ENCODE measurements at regions not wholly inside any gene's neighbourhood (a gene's known extent, or its start where the extent isn't known, plus 50 kb on each side); places are given as distances from the start of the nearest gene placed in this dataset.

DNA sequence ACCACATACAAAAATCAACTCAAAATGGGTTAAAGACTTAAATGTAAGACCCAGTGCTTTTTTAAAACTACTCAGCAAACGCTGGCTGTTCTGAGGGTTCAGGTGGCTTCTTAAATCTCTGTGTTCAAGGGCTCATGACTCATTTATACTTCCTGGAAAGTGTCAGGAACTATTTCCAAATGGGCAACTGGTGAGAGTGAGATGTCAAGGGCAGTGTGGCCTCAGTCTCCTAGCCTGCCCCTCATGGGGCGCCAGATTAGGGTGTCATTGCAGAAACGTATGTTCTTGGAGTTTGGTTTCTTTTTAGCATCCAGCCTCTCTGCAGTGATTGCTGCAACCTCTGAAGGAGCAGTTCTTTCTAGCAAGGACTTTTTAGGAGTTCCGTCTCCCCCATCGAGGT is 485.4 kb downstream of the TNS1 start:
- no peak for DNase-seq

DNA sequence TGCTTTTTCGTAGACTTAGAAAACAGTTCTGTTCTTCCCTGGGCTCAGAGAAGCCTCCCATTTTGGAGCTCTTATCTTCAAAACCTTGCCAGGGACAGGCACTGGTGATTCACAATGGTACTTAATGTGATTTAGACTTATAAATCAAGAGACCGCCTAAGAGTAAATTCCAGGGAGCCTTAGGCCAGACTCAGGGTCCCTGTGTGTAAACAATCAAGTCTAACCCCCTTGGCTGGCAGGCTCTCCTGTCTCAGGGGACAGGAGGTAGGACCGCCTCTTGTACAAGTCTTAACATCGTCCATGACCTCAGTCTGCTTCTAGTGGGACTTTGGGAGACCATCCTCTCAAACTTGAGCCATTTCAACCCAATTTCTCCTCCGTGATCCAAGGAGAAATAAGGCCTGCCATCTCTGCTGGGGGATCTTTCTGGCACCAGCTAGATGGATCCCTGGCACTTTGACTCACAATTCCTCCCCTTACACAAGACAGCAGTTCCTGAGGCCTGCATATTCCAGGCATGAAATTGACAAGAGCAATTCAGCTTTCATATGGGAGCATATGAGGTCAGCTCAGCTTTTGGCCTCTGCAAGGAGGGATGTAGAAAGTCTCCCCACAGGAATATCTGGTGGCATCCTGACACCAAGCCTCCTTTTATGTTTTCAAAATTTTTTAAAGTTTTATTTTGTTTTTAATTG is 487.0 kb downstream of the TNS1 start:
- no peak for DNase-seq

DNA sequence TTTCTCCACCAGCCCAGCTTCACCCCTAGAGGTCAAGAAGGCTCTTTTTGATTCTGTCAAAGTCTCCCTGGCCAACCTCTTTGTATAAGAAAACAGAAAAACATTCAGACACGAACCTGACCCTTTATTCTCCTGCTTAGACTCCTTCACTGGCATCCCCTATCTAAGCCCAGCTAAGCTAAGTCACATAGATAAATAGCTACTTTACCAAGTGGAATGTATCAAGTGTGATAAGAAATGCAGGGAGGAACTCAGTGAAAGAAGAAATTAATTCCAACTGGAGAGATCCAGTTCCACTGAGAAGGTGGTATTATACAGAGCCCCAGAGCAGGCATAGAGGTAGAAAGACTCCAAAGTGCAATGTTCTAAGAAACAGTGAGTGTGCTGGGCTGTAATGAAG is 489.5 kb downstream of the TNS1 start:
- no peak for DNase-seq

DNA sequence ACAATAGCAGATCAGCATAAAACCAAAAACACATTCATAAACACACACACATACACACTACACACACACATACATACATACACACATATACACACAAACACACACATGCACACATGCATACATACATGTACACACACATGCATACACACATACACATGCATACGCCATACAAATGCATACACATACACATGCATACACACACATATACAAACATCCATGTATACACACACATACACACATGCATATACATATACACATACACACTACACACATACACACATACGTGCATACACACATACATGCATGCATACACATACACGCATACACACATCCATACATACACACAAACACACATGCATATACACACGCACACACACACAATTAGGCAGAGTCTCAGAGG is 490.1 kb downstream of the TNS1 start:
- no peak for DNase-seq

DNA sequence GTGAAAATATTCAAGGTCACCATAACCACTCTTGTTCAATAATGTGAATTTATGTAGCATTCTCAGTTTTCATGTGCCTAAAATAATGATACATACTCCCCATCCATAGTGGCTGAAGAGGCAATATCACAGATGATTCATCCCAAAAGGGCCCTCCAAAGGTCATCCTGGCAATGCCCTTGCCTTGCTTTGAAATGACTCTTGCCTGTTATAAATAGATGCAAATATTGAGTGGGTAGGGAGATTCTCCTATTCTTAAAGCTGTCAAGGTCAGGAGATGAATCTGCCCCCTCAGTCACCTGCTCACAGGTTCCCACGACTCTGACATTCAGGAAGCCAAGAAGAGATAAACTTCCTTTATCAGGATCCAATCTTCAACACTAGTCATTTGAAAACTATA is 490.5 kb downstream of the TNS1 start:
- DNase-seq, result no peak

DNA sequence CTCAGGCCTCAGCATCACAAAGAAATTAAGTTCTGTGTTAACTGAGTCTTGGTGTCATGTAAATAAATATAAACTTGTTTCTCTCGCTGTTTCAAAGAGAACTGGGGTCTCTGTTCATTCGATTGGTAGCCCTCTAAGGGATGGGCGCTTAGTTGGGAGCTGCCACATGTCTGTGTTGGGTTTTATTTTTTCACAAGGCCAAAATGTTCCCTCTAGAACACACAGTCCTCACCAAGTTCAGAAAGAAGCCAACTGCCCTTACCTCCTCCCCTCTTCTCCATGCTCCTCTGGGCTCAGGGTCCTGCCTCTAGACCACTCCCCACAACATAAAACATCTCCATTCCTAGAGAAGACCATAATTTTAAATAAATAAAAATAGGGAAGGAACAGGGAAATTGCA is 490.9 kb downstream of the TNS1 start:
- no peak for DNase-seq

DNA sequence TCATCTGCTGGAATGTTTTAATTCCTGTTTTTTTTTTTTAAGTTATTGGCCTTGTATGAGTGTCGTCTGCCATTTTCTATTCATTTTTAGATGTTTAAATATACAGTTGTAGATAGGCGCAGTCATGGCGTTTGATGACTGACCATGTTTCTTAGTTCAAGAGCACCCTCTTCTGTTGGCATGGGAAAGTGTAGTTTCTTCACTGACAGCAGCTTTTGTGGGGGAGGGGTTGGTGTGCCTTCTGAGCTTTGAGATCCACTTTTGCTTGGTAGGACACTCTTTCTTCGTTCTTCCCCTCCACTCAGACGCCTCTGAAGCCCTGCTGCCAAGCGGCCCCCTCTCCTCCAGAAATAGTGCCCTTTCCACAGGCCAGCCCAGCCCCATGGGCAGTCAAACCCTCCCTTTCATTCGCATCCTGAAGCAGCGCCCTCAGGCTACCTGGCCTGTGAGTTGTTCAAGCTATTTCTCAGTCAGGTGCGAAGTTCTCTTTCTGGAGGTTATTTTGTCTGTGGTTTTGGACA is 492.0 kb downstream of the TNS1 start:
- DNase-seq, result peak; percentile 92

DNA sequence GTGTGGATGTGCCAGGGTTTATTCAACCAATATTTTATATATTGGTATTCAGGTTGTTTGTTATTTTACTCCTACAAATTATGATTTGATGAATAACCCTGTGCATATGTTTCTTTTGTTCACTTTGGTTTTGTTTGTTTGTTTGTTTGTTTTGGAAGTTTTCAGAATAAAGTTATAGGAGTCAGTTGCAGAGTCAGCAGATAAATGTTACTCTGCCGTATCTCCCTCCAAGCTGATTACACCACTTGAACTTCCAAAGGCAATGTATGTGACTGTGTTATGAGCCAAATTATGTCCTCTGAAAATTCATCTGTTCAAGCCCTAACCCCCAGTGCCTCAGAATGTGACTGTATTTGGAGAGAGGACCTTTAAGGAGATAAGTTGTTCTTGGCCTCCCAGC is 497.5 kb downstream of the TNS1 start:
- DNase-seq, result no peak

DNA sequence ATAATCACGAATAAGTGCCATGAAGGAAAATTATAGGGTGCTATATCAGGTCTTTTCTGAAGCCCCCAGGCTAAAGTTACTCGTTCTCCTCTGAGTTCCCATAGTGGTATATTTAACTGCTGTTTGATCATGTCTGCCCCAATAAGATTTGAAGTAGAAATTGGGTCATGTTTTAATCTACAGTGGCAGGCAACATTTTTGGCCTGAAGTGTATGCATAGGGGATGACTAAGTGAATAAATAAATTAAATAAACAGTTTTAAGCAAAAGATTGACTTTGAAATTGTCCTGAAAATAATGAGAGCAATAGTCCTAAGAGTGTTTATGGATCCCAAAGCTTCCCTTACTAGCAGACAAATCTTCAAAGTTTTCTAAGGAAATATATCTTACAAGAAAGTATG is 500.9 kb downstream of the TNS1 start:
- no peak for DNase-seq

DNA sequence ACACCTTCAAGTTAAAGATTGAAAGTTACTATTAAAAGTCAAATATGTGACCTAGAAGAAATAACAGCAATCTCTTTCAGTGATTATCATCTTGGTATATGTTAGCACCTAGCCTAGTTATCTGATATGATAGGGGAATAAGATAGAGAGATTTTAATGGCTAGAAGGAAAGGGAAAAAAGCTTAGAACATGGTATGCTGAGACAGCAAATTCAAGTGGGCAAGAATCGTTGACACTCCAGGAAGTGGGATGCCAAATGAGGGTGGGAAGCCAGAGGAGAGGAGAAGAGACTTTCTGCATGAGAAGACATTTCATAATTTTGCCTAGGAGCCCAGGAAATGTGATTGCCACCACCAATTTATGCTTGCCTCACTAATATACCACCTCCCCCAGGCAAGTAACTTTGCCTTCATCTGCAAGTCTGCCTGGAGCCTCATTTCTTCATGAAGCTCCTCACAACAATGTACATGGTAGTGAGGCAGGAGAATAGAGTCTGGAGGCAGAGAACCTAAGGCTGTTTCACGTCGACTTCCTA is 504.9 kb downstream of the TNS1 start:
- no peak for DNase-seq

DNA sequence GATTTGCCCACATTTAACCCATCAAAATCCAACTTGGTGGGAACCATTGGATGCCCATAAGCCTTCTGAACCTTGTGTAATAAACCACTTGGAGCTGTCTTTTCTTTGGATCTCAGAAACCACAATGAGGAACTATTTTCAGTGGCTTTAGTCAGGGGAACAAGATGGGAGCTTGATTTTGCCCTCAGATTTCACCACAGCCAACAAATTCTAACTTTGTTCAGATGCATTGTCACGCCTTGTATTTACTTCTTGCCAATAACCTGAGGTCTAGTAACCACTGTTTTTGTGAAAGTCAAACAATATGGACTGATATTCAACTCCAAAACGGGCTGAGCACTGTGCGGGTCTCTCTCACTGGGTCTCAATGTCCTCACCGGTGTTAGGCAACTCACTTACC is 508.2 kb downstream of the TNS1 start:
- DNase-seq, result peak; percentile 28

DNA sequence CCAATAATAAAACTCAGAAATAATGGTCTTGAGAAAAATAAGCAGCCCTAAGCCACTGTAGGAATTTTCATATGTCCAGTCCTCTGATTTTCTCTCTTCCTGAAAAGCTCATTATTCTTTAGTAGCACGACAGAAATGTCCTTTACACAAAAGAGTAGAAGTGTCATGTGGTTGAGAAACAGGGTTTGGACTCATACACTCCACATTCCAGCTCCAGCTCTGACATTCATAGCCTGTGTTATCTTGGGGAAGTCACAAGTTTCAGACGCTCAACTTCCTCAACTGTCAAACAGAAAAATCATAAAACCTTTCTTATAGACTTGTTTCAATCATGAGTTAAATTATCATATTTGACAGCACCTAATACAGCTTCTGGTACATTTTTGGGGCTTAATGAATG is 511.5 kb downstream of the TNS1 start:
- peak; percentile 18 for DNase-seq

DNA sequence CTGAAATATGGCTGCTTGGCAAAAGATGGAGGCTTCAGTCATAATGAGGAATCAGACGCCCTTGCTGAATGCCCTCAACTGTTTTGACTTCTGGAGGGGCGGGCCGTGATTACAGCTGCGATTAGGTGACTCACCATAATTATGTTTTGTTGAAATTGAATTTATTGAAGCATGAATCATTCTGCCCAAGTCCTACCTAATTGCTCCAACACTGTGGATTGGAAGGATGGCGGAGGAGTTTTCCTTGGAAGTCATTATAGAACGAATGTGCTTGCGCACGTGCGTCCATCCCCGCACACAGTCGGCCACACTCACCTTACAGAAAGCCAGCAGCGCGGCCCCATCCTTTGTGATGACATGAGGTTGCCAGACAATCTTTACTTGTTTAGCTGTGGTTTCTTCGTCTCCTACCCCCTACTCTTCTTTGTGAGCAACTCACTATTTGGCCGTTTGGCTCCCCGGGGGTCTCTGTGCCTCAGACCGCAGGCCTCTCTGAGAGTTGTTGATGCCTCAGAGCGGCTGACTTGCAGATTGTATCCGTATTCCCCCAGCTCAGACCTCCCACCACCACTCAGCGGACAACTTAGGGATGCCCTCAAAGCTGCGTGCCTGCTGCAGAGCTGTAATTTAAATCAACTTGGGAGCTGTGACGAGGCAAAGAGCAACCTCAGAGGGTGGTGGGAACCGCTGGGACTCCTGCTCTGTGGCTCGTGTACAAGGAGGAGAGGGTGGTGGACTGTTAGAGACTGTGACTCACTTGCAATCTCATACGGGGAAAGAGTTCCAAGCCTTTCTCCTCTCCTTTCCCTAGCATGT is 513.4 kb downstream of the TNS1 start:
- no peak for DNase-seq

DNA sequence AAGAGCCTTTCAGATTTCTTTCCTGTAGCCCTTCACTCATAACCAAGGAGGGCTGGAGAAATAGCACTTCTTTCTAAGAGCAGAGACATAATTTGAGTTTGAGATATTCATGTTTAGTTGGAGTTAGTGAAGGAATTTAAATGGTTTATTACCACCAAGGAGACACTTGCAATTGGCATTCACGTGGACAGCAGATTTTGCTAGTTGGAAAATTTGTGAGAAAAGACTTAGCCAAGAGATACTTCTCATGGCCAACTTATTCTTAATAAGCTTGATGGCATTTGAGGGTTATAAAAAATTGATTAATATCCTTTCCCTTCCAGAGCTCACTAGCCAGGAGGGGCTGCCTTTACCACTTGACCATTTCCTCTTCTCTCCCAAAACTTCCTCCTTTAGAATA is 518.7 kb downstream of the TNS1 start:
- DNase-seq, result no peak

DNA sequence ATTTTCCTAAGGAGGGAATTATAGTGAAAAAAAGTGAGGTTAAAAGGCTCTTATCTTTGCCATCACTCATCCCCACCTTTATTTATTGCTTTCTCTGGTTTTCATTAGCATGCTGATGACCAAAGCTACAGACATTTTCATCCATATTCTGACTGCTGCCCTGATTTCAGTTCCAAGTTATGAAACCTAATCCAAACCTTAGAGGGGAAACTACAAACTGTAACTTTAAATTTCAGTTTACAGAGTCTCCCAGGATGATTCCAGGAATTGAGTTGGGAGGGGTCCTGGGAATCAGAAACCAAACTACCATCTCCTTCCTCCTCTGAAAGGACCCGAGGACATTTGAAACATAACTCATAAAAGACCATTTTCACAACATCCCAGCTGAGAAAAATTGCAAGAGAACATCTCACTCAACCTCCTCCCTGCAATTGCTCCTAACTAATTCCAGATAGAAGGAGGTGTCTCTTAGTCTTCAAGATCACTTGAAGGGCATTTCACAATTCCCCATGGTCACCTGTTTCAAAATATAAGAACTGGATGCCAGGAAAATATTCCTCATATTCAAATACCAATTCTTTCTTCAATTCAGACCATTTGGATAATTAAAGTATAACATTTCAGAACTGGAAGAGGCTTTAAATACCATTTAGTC is 520.6 kb downstream of the TNS1 start:
- DNase-seq, result no peak

DNA sequence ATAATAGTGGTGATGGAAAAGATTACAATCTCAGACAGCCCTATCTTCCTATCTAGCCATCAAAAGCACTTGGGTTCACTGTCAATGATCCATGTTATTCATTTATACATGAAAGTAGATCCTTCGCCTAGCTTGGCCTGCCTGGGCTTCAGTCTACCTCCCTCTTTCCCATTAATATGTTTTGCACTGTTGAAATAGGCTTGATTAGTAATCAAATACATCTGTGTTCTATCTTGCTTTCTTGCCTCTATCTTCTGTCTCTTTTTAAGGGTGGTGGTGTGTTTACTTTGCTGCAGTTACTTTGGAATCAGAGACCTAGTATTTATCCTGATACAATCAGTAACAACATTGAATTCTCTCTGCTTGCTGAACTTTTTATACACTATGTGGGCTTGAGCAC is 521.2 kb downstream of the TNS1 start:
- DNase-seq, result no peak

DNA sequence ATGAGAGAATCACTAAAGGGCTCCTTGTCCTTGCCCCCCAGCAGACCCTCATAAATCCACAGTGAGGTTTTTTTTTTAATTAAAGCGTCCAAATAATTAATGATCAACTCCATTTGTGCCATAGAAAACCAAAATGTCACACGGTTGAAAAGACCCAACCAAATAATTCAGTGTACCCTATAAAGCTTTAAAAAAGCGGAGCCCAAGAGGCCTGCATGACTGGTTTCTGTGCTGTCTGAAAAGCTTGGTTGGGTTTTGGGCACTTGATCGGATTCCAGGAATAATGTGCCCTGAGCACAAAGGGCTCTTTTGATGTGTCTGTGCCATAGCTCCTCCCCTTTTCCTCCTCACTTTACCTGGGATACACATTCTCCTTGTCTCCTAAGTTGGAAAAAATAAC is 523.2 kb downstream of the TNS1 start:
- no peak for DNase-seq

DNA sequence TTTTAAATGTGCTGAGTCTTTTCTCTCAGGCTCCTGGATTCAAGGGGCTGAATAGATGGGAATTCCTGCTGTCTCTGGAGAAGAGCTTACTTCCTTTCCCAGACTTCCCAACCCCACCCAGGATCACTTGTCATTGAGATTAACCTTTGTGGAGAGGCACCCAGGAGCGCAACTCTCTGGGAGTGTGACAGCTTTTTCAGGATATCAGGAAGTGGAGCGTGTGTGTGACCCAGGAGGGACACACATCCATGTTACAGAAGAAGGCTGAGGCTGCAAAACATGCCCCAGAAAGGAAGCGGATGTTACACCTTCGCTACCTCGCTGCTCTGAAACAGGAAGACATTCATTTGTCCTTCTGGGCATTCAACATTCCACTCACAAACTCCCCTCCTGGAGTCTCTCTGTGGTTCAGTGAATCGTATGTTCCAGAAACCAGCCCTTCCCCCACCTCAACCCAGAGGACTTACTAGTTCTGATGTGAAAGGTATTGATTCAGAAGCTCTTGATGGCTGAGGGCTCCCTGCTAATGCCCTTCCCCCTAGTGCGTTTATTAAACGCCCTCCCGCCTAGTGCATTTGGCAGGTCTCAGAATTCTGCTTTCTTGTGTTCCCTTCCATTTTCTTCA is 523.9 kb downstream of the TNS1 start:
- no peak for DNase-seq

DNA sequence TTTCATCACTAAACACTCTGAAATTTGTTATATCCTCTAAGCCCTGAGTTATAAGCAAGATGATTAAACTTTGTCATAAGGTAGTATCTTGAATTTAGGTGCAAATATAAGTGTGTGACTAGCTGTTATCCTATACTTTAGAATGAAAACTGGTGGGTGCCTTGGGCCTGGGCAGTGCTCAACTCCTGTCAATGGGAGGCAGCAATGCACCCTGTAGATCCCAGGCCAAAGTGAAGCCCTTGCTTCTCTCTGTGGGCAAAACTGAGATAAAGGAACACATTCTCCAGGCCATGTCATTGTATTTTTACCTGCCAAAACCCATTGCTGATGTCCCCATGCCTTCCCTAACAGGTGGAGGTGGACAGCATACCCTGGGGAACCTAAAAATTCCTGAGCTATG is 525.2 kb downstream of the TNS1 start:
- DNase-seq, result peak; percentile 8

DNA sequence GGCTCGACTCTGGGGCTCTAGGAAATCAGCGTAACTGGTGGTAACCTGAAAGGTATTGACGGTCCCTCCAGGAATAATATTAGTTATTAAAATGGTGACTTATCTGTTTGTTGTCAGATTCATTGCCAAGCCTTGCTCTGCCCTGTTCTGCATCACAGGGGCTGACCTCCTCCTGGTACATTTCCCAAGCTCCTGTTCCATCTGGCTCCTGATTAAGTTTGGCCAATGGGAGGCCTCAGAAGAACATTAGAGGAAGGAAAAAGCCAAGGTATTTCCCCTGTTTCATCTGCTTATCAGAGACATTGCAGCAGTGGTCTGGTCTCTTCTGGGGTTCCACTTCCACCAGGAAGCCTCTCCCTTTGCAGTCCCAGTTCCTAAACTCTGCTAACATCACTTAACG is 527.0 kb downstream of the TNS1 start:
- DNase-seq, result no peak

DNA sequence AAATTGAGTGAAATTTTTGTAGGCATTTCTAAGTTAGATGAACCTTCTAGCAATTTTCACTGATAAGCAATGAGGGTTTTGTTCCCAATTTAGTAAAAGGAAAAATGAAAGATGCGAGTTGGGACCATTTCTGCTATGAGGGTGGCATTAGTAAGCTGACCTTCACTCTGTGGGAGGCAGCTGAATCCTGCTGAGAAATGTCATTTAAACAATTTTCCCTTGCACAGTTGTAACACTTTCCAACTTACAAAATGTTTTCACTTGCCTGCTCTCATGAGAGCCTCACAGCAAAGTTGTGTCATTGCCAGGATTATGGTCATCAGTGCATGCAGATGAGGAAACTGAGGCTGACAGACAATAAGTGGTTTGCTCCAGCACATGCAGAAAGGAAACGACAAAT is 527.7 kb downstream of the TNS1 start:
- DNase-seq, result no peak

DNA sequence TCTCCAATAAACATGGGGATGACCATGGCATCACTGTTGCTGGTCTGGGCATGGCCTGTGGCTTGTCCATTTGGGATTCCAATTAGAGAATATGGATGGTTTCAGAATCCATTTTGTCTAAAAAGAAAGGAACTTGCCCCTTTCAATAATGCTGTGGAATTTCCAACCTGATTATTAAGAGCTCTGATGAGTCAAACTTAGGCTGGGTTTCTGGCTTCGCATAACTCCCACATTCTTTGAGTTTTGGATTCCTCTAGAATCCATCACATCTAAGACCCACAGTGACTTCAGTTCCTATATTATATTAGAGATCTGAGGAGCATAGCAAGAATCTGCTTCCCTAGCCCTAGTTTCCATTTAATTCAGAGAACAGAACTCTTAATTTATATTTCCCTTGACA is 531.5 kb downstream of the TNS1 start:
- no peak for DNase-seq

DNA sequence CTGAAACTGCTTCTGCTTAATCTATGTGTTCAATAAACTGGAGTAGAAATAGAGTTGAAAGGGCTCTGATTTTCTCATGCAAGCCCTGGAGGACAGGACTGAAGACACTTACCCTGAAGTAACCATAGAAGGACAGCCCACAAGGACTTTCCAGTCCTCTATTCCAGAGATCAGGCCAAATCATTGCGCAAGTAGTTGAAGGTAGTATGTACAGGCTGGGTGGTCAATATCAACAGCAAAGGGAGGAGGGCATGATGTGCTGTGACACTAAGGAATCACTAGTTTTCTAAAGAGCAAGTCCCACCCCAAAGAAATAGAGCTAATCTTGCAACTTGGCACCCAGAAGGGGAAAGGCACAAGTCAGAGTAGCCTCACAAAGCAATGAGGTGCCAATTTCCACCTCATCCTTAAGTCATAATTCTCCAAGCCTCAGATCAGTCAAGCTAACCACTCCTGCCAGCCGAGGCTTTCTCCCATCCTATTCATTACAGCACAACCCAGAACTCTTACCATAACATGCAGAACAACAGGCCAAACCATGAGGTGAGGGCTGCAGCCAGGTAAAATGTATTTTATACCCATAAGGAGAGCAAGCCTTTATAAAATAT is 533.5 kb downstream of the TNS1 start:
- no peak for DNase-seq
